Caco-2 (cell line): ENCODE measurements at regions not wholly inside any gene's neighbourhood (a gene's known extent, or its start where the extent isn't known, plus 50 kb on each side); places are given as distances from the start of the nearest gene placed in this dataset.

Source experiments
- BruUV-seq: library from RNA; stranded (reverse); fragments of 400-500 nt; replicated peaks from 2 replicates; lab custom pipeline; 2021; lab: Mats Ljungman, UMichigan
- CTCF ChIA-PET: fragments of 300-600 bp; sonication (Branson Sonifier 250); formaldehyde crosslinking; loops from one replicate; lab custom pipeline; 2022; ENCODE audit warnings: antibody characterized with exemption; lab: Charles Lee
- POLR2A ChIA-PET: fragments of 300-600 bp; sonication (Branson Sonifier 250); formaldehyde crosslinking; loops from one replicate; lab custom pipeline; 2022; ENCODE audit warnings: antibody characterized with exemption; lab: Charles Lee
- DNase-seq, 2 experiments: peaks; one replicate each; pipeline versions ENCODE4 v3.0.0 to v3.0.0-alpha.2; 2020 to 2022
- H3K27me3 ChIP-seq: replicated peaks from 2 replicates; pipeline ENCODE4 v1.6.0; 2011; ENCODE audit warnings: low read length; ENCODE audit not compliant: control insufficient read depth, insufficient read depth
- H3K36me3 ChIP-seq: 2 replicates; pipeline ENCODE4 v1.5.1; 2011; ENCODE audit warnings: low read length; ENCODE audit not compliant: control insufficient read depth, insufficient read depth
- H3K4me1 ChIP-seq: fragments of 250-450 bp; sonication (Bioruptor Pico); 2 replicates; pipeline ENCODE4 v1.5.1; 2020; ENCODE audit warnings: mild to moderate bottlenecking
- H3K4me3 ChIP-seq: 2 replicates; pipeline ENCODE4 v1.5.1; 2011; ENCODE audit warnings: low read depth, mild to moderate bottlenecking, control low read depth, low read length
- H3K9me3 ChIP-seq: fragments of 250-450 bp; sonication (Bioruptor Pico); 2 replicates; pipeline ENCODE4 v1.5.1; 2020; ENCODE audit warnings: mild to moderate bottlenecking, moderate library complexity
- H3K27ac Mint-ChIP-seq: one replicate; pipeline ENCODE4 v1.8.0; 2022; ENCODE audit warnings: mixed read lengths; ENCODE audit not compliant: unreplicated experiment
- H3K27me3 Mint-ChIP-seq: one replicate; pipeline ENCODE4 v1.8.0; 2022; ENCODE audit warnings: mixed read lengths; ENCODE audit not compliant: insufficient read depth, unreplicated experiment
- H3K36me3 Mint-ChIP-seq: one replicate; pipeline ENCODE4 v1.8.0; 2022; ENCODE audit warnings: mild to moderate bottlenecking, mixed read lengths; ENCODE audit not compliant: insufficient read depth, unreplicated experiment
- H3K4me1 Mint-ChIP-seq: one replicate; pipeline ENCODE4 v1.8.0; 2022; ENCODE audit warnings: low read depth, mixed read lengths; ENCODE audit not compliant: unreplicated experiment
- H3K4me3 Mint-ChIP-seq: one replicate; pipeline ENCODE4 v1.8.0; 2022; ENCODE audit warnings: mild to moderate bottlenecking, moderate library complexity, mixed read lengths; ENCODE audit not compliant: unreplicated experiment
- H3K9me3 Mint-ChIP-seq: one replicate; pipeline ENCODE4 v1.8.0; 2022; ENCODE audit warnings: mixed read lengths; ENCODE audit not compliant: unreplicated experiment
- intact Hi-C: fragments of 100-400 bp; cut with micrococcal nuclease; formaldehyde crosslinking; loops from one replicate; pipeline ENCODE4 v1.10.0; 2022; ENCODE audit not compliant: unreplicated experiment
- TF ChIP-seq, protein P1 (sequence below), 2 experiments: fragments of 200-600 bp in 1 of 2; IDR thresholded peaks; 1 replicate in 1 of 2; 2 replicates in 1 of 2; pipeline versions ENCODE4 v1.5.1 to v1.8.0; 2011 to 2022; ENCODE audit warnings: antibody characterized with exemption in 1 of 2, control low read depth in 1 of 2, inconsistent platforms in 1 of 2, low read depth in 1 of 2, low read length in 1 of 2, mild to moderate bottlenecking in 1 of 2, moderate library complexity in 1 of 2; ENCODE audit not compliant: insufficient read depth in 1 of 2, severe bottlenecking in 1 of 2, unreplicated experiment in 1 of 2

DNA sequence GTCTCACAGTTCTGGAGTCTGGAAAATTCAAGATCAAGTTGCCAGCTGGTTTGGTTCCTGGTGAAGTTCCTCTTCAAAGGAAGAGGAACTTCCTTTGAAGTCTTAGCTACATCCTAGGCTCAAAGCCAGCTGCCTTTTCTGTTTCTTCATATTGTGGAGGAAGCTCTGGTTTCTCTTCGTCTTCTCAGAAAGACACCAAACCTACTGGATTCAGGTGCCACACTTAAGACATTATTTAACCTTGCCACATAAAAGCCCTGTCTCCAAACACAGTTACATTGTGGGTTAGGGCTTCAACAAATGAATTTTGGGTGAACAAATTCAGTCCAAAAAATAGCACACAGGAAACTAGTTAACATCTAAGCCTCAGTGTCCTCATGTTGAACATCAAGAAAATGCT, 1019.8 kb downstream of the GALC start:
- no peak overlapping the region for H3K4me3 ChIP-seq
- no peak overlapping the region for H3K4me3 Mint-ChIP-seq
- TF ChIP-seq, protein P1, sequence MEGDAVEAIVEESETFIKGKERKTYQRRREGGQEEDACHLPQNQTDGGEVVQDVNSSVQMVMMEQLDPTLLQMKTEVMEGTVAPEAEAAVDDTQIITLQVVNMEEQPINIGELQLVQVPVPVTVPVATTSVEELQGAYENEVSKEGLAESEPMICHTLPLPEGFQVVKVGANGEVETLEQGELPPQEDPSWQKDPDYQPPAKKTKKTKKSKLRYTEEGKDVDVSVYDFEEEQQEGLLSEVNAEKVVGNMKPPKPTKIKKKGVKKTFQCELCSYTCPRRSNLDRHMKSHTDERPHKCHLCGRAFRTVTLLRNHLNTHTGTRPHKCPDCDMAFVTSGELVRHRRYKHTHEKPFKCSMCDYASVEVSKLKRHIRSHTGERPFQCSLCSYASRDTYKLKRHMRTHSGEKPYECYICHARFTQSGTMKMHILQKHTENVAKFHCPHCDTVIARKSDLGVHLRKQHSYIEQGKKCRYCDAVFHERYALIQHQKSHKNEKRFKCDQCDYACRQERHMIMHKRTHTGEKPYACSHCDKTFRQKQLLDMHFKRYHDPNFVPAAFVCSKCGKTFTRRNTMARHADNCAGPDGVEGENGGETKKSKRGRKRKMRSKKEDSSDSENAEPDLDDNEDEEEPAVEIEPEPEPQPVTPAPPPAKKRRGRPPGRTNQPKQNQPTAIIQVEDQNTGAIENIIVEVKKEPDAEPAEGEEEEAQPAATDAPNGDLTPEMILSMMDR (IDR thresholded peaks at IDR 0.05; ENCODE audit: insufficient read depth in 1 of 2, low read depth in 1 of 2, low read length in 1 of 2, severe bottlenecking in 1 of 2, unreplicated experiment in 1 of 2), result no peak
- H3K4me1 Mint-ChIP-seq, result no peaks in the 10 kb centered on the region
- H3K4me1 ChIP-seq, result no peaks in the 10 kb centered on the region
- no peaks in the 10 kb centered on the region for H3K27me3 Mint-ChIP-seq
- H3K9me3 Mint-ChIP-seq, result no peaks in the 10 kb centered on the region
- no peak overlapping the region for H3K27ac Mint-ChIP-seq
- BruUV-seq, result no TSS peak
- intact Hi-C loops, result no loop called here
- ChIA-PET CTCF (no interaction called here), POLR2A (no interaction called here)
- no peak for DNase-seq
- H3K9me3 ChIP-seq, result no peaks in the 10 kb centered on the region
- no peaks in the 10 kb centered on the region for H3K36me3 ChIP-seq
- H3K27me3 ChIP-seq, result no peaks in the 10 kb centered on the region
- no peaks in the 10 kb centered on the region for H3K36me3 Mint-ChIP-seq

DNA sequence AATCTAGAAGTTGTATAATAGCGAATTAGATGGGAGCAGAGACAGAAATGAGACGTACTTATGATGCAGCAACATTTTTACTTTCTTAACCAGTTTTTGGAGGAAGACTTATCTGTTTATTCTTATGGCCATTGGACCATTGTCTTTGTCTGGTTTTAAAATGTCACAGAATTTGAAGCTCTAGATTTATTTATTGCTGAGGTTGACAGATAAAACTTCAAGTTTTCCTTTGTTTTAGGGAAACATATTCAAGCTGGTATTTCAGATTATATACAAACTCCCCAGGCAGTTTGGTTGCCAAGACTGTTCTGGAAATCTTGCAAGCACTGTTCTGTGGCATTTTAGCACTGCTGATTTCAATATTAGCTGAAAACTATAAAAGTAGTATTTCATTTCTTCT, 1021.7 kb downstream of the GALC start:
- H3K27me3 Mint-ChIP-seq, result no peaks in the 10 kb centered on the region
- no peaks in the 10 kb centered on the region for H3K4me1 Mint-ChIP-seq
- Histone ChIP-seq H3K9me3 (no peaks in the 10 kb centered on the region), H3K4me1 (no peaks in the 10 kb centered on the region), H3K4me3 (no peak overlapping the region), H3K36me3 (no peaks in the 10 kb centered on the region), H3K27me3 (no peaks in the 10 kb centered on the region)
- no peak overlapping the region for H3K27ac Mint-ChIP-seq
- intact Hi-C loops, result no loop called here
- TF ChIP-seq, protein P1 (IDR thresholded peaks at IDR 0.05; ENCODE audit: insufficient read depth in 1 of 2, low read depth in 1 of 2, low read length in 1 of 2, severe bottlenecking in 1 of 2, unreplicated experiment in 1 of 2), result no peak
- BruUV-seq, result no TSS peak
- CTCF ChIA-PET, result no interaction called here
- peaks cover 15% of the 10 kb centered on the region for H3K9me3 Mint-ChIP-seq
- no peak for DNase-seq
- no peak overlapping the region for H3K4me3 Mint-ChIP-seq
- no peaks in the 10 kb centered on the region for H3K36me3 Mint-ChIP-seq
- POLR2A ChIA-PET, result no interaction called here

DNA sequence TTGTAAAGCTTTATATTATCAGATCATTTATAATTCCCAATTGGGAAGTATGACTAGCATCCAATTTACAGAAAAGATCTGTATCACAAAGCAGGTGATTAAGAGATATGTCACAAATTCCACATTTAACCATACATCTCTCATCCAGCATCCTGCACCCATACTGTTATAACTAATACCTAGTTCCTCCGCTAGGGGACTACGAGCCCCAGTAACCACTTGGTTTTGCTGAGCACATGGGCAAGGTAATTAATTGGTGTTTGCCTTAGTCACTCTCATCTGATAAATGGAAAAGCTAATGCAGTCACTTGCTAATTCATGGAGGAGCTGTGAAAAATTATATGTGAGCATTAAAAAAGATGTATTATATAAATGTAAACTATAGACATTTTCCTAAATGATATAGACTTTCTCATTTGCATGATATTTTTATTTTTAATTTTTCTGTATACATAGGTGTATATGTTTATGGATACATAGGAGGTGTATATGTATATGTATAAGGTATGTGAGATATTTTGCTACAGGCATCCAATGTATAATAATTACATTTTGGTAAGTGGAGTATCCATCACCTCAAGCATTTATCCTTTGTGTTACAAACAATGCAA, 1031.8 kb downstream of the GALC start:
- H3K9me3 Mint-ChIP-seq, result peaks cover 12% of the 10 kb centered on the region
- ChIA-PET POLR2A (no interaction called here), CTCF (interaction anchor here (1.2 to 1.4 kb wide), 2 partner anchors 88 to 89 kb away, joined by 4 to 7 read pairs; no protein-coding TSS in a partner anchor)
- H3K36me3 Mint-ChIP-seq, result no peaks in the 10 kb centered on the region
- H3K4me1 Mint-ChIP-seq, result no peaks in the 10 kb centered on the region
- Histone ChIP-seq H3K9me3 (no peaks in the 10 kb centered on the region), H3K4me3 (no peak overlapping the region), H3K4me1 (no peaks in the 10 kb centered on the region), H3K36me3 (no peaks in the 10 kb centered on the region), H3K27me3 (no peaks in the 10 kb centered on the region)
- intact Hi-C loops, result loop anchor here (1.0 to 10.0 kb wide), 3 partner anchors 89 to 654 kb away; no protein-coding TSS in a partner anchor
- no peak overlapping the region for H3K4me3 Mint-ChIP-seq
- BruUV-seq, result no TSS peak
- H3K27ac Mint-ChIP-seq, result no peak overlapping the region
- TF ChIP-seq, protein P1 (IDR thresholded peaks at IDR 0.05; ENCODE audit: insufficient read depth in 1 of 2, low read depth in 1 of 2, low read length in 1 of 2, severe bottlenecking in 1 of 2, unreplicated experiment in 1 of 2), result peak; percentile 71 to 72
- DNase-seq, result peak in 1 of 2 experiments; percentile 53
- H3K27me3 Mint-ChIP-seq, result peaks cover 10% of the 10 kb centered on the region
